OCI-LY7 (cell line): ENCODE measurements at regions not wholly inside any gene's neighbourhood (a gene's known extent, or its start where the extent isn't known, plus 50 kb on each side); places are given as distances from the start of the nearest gene placed in this dataset.

Experiments used
- BruUV-seq: library from RNA; stranded (reverse); fragments of 400-500 nt; replicated peaks from 2 replicates; lab custom pipeline; 2021; lab: Mats Ljungman, UMichigan
- CTCF ChIA-PET: fragments of 300-600 bp; sonication (Branson Sonifier 250); formaldehyde crosslinking; loops from one replicate; lab custom pipeline; 2022; ENCODE audit warnings: antibody characterized with exemption; ENCODE audit not compliant: unreplicated experiment; lab: Charles Lee
- POLR2A ChIA-PET: fragments of 300-600 bp; sonication (Branson Sonifier 250); formaldehyde crosslinking; loops from one replicate; lab custom pipeline; 2022; ENCODE audit warnings: antibody characterized with exemption; lab: Charles Lee
- DNase-seq: peaks from one replicate; pipeline ENCODE4 v3.0.0-alpha.2; 2015; ENCODE audit warnings: low spot score
- H2AFZ ChIP-seq: fragments of 200-600 bp; sonication (generic), shearing (Covaris generic); 2 replicates; pipeline ENCODE4 v1.6.1; 2014; ENCODE audit warnings: mild to moderate bottlenecking, antibody characterized with exemption, low read length, moderate library complexity
- H3K27ac ChIP-seq: fragments of 200-600 bp; sonication (generic); 2 replicates; pipeline ENCODE4 v1.5.1; 2014; ENCODE audit warnings: mixed run types, low read depth, mild to moderate bottlenecking, moderate library complexity, low read length, inconsistent platforms; ENCODE audit not compliant: poor library complexity, severe bottlenecking
- H3K36me3 ChIP-seq: fragments of 200-600 bp; sonication (generic); 2 replicates; pipeline ENCODE4 v1.6.1; 2014; ENCODE audit warnings: mild to moderate bottlenecking, antibody characterized with exemption, low read length, moderate library complexity, mixed read lengths; ENCODE audit not compliant: insufficient read depth
- H3K4me1 ChIP-seq: fragments of 200-600 bp; sonication (generic); 2 replicates; pipeline ENCODE4 v1.5.1; 2014; ENCODE audit warnings: mild to moderate bottlenecking, low read length; ENCODE audit not compliant: insufficient read depth, poor library complexity, severe bottlenecking
- H3K4me2 ChIP-seq: fragments of 200-600 bp; sonication (generic); 2 replicates; pipeline ENCODE4 v1.6.1; 2014; ENCODE audit warnings: mild to moderate bottlenecking, low read length
- H3K4me3 ChIP-seq: fragments of 200-600 bp; sonication (generic); 2 replicates; pipeline ENCODE4 v1.5.1; 2014; ENCODE audit warnings: mild to moderate bottlenecking, low read depth, low read length; ENCODE audit not compliant: poor library complexity, severe bottlenecking
- H3K79me2 ChIP-seq: fragments of 200-600 bp; sonication (generic); 2 replicates; pipeline ENCODE4 v1.6.1; 2016; ENCODE audit warnings: low read depth, mild to moderate bottlenecking, low read length, moderate library complexity, mixed read lengths; ENCODE audit not compliant: insufficient read depth
- H3K9me2 ChIP-seq: fragments of 200-600 bp; sonication (generic); 2 replicates; pipeline ENCODE4 v1.6.1; 2016; ENCODE audit warnings: mild to moderate bottlenecking, low read length, mixed read lengths; ENCODE audit not compliant: insufficient read depth
- H3K9me3 ChIP-seq: fragments of 200-600 bp; sonication (generic); 2 replicates; pipeline ENCODE4 v1.6.1; 2014; ENCODE audit warnings: mild to moderate bottlenecking, mixed run types, low read length, mixed read lengths
- H4K20me1 ChIP-seq: fragments of 200-600 bp; sonication (generic); 2 replicates; pipeline ENCODE4 v1.6.1; 2014; ENCODE audit warnings: mild to moderate bottlenecking, antibody characterized with exemption, low read length, moderate library complexity, mixed read lengths; ENCODE audit not compliant: insufficient read depth
- EZH2phosphoT487 ChIP-seq: fragments of 200-600 bp; sonication (generic); IDR thresholded peaks from 2 replicates; pipeline ENCODE4 v1.6.1; 2018; ENCODE audit warnings: low read depth, borderline replicate concordance, mild to moderate bottlenecking, mixed run types, antibody characterized with exemption, low read length, moderate library complexity, mixed read lengths
- intact Hi-C: fragments of 100-400 bp; cut with micrococcal nuclease; formaldehyde crosslinking; loops from one replicate; pipeline ENCODE4 v1.10.0; 2022; ENCODE audit not compliant: unreplicated experiment
- TF ChIP-seq, protein P1 (sequence below): fragments of 200-600 bp; sonication (generic); conservative IDR thresholded peaks from 2 replicates; pipeline ENCODE4 v1.5.1; 2014; ENCODE audit warnings: mild to moderate bottlenecking, antibody characterized with exemption, low read length, moderate library complexity, mixed read lengths

DNA sequence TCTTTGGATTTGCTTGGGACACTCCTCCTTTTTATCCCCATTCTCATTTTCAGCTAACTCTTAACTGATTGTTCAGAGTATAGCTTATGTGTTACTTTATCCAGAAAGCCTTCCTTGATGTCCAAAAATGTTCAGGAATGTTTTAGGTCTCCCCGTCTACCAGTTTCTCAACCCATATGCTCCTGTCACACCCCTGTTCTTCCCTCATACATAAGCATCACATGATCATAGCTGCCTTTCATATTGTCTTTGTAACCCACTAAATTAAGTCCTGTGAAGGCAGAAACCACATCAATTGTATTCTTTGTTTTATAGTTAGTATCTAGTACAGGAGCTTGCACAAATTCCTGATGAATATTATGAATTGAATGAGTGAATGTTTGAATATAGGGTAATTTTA lies 321.9 kb upstream of the ACTBL2 start:
- no peaks in the 10 kb centered on the region for H3K9me3 ChIP-seq
- TF ChIP-seq, protein P1, sequence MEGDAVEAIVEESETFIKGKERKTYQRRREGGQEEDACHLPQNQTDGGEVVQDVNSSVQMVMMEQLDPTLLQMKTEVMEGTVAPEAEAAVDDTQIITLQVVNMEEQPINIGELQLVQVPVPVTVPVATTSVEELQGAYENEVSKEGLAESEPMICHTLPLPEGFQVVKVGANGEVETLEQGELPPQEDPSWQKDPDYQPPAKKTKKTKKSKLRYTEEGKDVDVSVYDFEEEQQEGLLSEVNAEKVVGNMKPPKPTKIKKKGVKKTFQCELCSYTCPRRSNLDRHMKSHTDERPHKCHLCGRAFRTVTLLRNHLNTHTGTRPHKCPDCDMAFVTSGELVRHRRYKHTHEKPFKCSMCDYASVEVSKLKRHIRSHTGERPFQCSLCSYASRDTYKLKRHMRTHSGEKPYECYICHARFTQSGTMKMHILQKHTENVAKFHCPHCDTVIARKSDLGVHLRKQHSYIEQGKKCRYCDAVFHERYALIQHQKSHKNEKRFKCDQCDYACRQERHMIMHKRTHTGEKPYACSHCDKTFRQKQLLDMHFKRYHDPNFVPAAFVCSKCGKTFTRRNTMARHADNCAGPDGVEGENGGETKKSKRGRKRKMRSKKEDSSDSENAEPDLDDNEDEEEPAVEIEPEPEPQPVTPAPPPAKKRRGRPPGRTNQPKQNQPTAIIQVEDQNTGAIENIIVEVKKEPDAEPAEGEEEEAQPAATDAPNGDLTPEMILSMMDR = no peak
- no peak for TF ChIP-seq EZH2phosphoT487
- ChIA-PET POLR2A (interaction anchor here (1.1 kb wide), 1 partner anchor 17 kb away, joined by 3 read pairs; no protein-coding TSS in a partner anchor), CTCF (no interaction called here)
- no TSS peak for BruUV-seq
- no peaks in the 10 kb centered on the region for H3K9me2 ChIP-seq
- intact Hi-C loops = no loop called here
- no peak overlapping the region for H3K4me2 ChIP-seq
- H3K79me2 ChIP-seq = no peaks in the 10 kb centered on the region
- no peak overlapping the region for H3K27ac ChIP-seq
- H3K4me3 ChIP-seq = no peak overlapping the region
- H3K36me3 ChIP-seq = no peaks in the 10 kb centered on the region
- H4K20me1 ChIP-seq = no peaks in the 10 kb centered on the region; the same call in 1 of the 2 replicates
- DNase-seq = no peak
- no peaks in the 10 kb centered on the region for H3K4me1 ChIP-seq
- H2AFZ ChIP-seq = no peak overlapping the region

DNA sequence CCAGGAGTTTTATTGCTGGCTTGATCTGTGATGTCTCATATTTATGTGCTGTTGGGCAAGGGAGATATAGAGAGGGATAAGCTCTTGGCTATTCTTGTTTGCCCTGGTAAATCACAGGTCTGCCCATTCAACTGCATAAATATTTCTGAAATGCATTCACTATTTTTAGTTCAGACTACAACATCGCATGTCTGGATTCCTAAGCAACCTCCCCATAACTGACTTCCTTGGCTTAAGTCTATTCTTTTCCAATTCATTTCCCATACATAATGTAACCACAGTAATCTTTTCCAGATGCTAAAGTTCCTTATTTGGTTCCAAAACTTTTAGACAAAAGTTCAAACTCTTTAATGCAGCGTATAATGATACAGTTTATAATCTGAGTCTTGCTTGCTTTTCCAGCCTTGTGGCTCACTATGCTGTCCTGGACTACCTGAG lies 321.4 kb upstream of the ACTBL2 start:
- H3K36me3 ChIP-seq = no peaks in the 10 kb centered on the region
- ChIA-PET POLR2A (interaction anchor here (0.7 to 1.1 kb wide), 2 partner anchors 16 to 344 kb away, joined by 3 read pairs; no protein-coding TSS in a partner anchor), CTCF (no interaction called here)
- H3K9me3 ChIP-seq = no peaks in the 10 kb centered on the region
- no peaks in the 10 kb centered on the region for H3K79me2 ChIP-seq
- intact Hi-C loops = no loop called here
- H3K9me2 ChIP-seq = no peaks in the 10 kb centered on the region
- no peak overlapping the region for H2AFZ ChIP-seq
- H3K4me1 ChIP-seq = no peaks in the 10 kb centered on the region
- BruUV-seq = no TSS peak
- no peaks in the 10 kb centered on the region; the same call in 1 of the 2 replicates for H4K20me1 ChIP-seq
- TF ChIP-seq, protein P1 = no peak
- TF ChIP-seq EZH2phosphoT487 = no peak
- H3K27ac ChIP-seq = no peak overlapping the region
- no peak overlapping the region for H3K4me2 ChIP-seq
- DNase-seq = no peak
- H3K4me3 ChIP-seq = no peak overlapping the region

DNA sequence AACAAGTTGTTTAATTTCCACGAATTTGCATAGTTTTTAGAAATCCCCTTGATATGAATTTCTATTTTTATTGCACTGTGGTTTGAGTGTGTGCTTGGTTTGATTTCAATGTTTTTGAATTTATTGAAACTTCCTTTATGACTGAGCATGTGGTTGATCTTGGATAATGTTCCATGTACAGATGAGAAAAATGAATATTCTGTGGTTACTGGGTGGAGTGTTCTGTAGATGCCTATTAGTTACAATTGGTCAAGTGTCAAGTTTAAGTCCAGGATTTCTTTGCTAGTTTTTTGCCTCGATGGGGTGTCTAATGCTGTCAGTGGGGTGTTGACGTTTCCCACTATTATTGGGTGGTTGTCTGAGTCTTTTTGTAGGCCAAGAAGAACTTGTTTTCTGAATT lies 319.5 kb upstream of the ACTBL2 start:
- no peaks in the 10 kb centered on the region for H3K9me2 ChIP-seq
- TF ChIP-seq EZH2phosphoT487 = no peak
- TF ChIP-seq, protein P1 = no peak
- H2AFZ ChIP-seq = no peak overlapping the region
- ChIA-PET CTCF (no interaction called here), POLR2A (no interaction called here)
- H3K27ac ChIP-seq = no peak overlapping the region
- no peak for DNase-seq
- no peaks in the 10 kb centered on the region for H3K9me3 ChIP-seq
- no peak overlapping the region for H3K4me2 ChIP-seq
- no peak overlapping the region for H3K4me3 ChIP-seq
- BruUV-seq = no TSS peak
- no peaks in the 10 kb centered on the region for H3K36me3 ChIP-seq
- intact Hi-C loops = no loop called here
- no peaks in the 10 kb centered on the region; the same call in 1 of the 2 replicates for H4K20me1 ChIP-seq
- H3K4me1 ChIP-seq = no peaks in the 10 kb centered on the region
- H3K79me2 ChIP-seq = no peaks in the 10 kb centered on the region
